Endodermal cell (in vitro differentiated cells): ENCODE measurements at regions not wholly inside any gene's neighbourhood (a gene's known extent, or its start where the extent isn't known, plus 50 kb on each side); places are given as distances from the start of the nearest gene placed in this dataset.

Source experiments
- DNase-seq: peaks from one replicate; pipeline ENCODE4 v3.0.0-alpha.2; 2017
- H3K27ac ChIP-seq: 2 replicates; pipeline ENCODE4 v1.5.1; 2013; ENCODE audit warnings: mild to moderate bottlenecking, low read depth, low read length, moderate library complexity
- H3K27me3 ChIP-seq: 2 replicates; pipeline ENCODE4 v1.6.1; 2013; ENCODE audit warnings: mild to moderate bottlenecking, low read length, moderate library complexity; ENCODE audit not compliant: insufficient read depth, control insufficient read depth, poor library complexity, severe bottlenecking
- H3K36me3 ChIP-seq: 2 replicates; pipeline ENCODE4 v1.7.0; 2013; ENCODE audit warnings: mild to moderate bottlenecking, low read length, moderate library complexity; ENCODE audit not compliant: control insufficient read depth, insufficient read depth
- H3K4me1 ChIP-seq: one replicate; pipeline ENCODE4 v1.7.0; 2013; ENCODE audit warnings: low read length; ENCODE audit not compliant: control insufficient read depth, insufficient read depth
- H3K4me3 ChIP-seq: 2 replicates; pipeline ENCODE4 v1.5.1; 2013; ENCODE audit warnings: mild to moderate bottlenecking, low read length, moderate library complexity
- H3K9ac ChIP-seq: 2 replicates; pipeline ENCODE4 v1.6.1; 2013; ENCODE audit warnings: mild to moderate bottlenecking, low read length, moderate library complexity; ENCODE audit not compliant: poor library complexity, severe bottlenecking; ENCODE audit errors: extremely low read depth
- H3K9me3 ChIP-seq: 2 replicates; pipeline ENCODE4 v1.6.1; 2013; ENCODE audit warnings: mild to moderate bottlenecking, low read length, moderate library complexity; ENCODE audit not compliant: control insufficient read depth
- H3K27ac Mint-ChIP-seq: 2 replicates; pipeline ENCODE4 v1.8.0; 2020; ENCODE audit warnings: mixed read lengths
- H3K27me3 Mint-ChIP-seq: 2 replicates; pipeline ENCODE4 v1.8.0; 2021; ENCODE audit warnings: mild to moderate bottlenecking, mixed read lengths; ENCODE audit not compliant: insufficient read depth
- H3K36me3 Mint-ChIP-seq: 2 replicates; pipeline ENCODE4 v1.8.0; 2020; ENCODE audit warnings: low read depth, mixed read lengths
- H3K4me1 Mint-ChIP-seq: 2 replicates; pipeline ENCODE4 v1.8.0; 2020; ENCODE audit warnings: mixed read lengths
- H3K4me3 Mint-ChIP-seq: 2 replicates; pipeline ENCODE4 v1.8.0; 2020; ENCODE audit warnings: mild to moderate bottlenecking, moderate library complexity, mixed read lengths
- H3K9me3 Mint-ChIP-seq: 2 replicates; pipeline ENCODE4 v1.8.0; 2020; ENCODE audit warnings: mild to moderate bottlenecking, mixed read lengths
- WGBS, 2 experiments: methylation state at CpG; one replicate each; pipeline versions ENCODE4 v1.1.5 to v1.1.7; 2013; ENCODE audit warnings: missing lambda C conversion rate in 2 of 2, mixed read lengths in 1 of 2; ENCODE audit not compliant: insufficient coverage in 1 of 2, insufficient read length in 1 of 2; 5-methylcytosine and 5-hydroxymethylcytosine counted together
- TF ChIP-seq, protein P1 (sequence below): fragments of 200-600 bp; sonication (generic); conservative IDR thresholded peaks from 2 replicates; pipeline ENCODE4 v1.5.0; 2021; ENCODE audit warnings: antibody characterized with exemption, mild to moderate bottlenecking

- 69 to 100% methylated on average over 1 to 5 of the region's 5 CpGs for WGBS, 2 experiments
- Mint-ChIP-seq H3K27ac (no peak overlapping the region), H3K36me3 (no peaks in the 10 kb centered on the region), H3K9me3 (no peaks in the 10 kb centered on the region), H3K27me3 (no peaks in the 10 kb centered on the region), H3K4me1 (peaks cover 34% of the 10 kb centered on the region), H3K4me3 (no peak overlapping the region)
- DNase-seq: peak; percentile 80
- TF ChIP-seq, protein P1, sequence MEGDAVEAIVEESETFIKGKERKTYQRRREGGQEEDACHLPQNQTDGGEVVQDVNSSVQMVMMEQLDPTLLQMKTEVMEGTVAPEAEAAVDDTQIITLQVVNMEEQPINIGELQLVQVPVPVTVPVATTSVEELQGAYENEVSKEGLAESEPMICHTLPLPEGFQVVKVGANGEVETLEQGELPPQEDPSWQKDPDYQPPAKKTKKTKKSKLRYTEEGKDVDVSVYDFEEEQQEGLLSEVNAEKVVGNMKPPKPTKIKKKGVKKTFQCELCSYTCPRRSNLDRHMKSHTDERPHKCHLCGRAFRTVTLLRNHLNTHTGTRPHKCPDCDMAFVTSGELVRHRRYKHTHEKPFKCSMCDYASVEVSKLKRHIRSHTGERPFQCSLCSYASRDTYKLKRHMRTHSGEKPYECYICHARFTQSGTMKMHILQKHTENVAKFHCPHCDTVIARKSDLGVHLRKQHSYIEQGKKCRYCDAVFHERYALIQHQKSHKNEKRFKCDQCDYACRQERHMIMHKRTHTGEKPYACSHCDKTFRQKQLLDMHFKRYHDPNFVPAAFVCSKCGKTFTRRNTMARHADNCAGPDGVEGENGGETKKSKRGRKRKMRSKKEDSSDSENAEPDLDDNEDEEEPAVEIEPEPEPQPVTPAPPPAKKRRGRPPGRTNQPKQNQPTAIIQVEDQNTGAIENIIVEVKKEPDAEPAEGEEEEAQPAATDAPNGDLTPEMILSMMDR: no peak
- no peak overlapping the region for H3K4me3 ChIP-seq
- H3K27ac ChIP-seq: no peak overlapping the region
- H3K4me1 ChIP-seq: peaks cover 13% of the 10 kb centered on the region
- H3K9ac ChIP-seq: no peak overlapping the region
- no peaks in the 10 kb centered on the region for H3K27me3 ChIP-seq
- no peaks in the 10 kb centered on the region for H3K36me3 ChIP-seq
- no peaks in the 10 kb centered on the region for H3K9me3 ChIP-seq
Observed at GRCh38 chr4:144374065-144374464, 233.5 kb upstream of the GYPA start.

DNA sequence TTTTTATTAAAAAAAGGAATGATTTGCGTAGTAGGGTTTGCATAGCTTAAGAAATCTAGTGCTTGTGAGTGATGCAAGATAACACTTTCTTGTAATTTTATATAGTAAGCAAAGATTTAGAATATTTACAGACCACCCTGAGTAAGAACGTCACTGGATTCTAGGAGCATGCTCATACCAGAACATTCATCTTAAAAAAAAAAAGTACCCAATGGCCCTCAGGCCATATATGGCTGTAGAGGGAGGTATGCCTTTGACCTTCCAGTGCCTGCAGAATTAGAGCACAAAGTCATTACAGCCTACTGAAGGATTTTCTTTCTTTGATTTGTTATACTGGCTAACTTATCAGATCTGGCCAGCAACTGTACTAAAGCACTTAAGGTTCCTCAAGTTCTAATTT, 236.3 kb upstream of the GYPA start:
- Mint-ChIP-seq H3K4me3 (no peak overlapping the region), H3K9me3 (no peaks in the 10 kb centered on the region), H3K27ac (no peak overlapping the region), H3K36me3 (no peaks in the 10 kb centered on the region), H3K4me1 (peaks cover 23% of the 10 kb centered on the region), H3K27me3 (no peaks in the 10 kb centered on the region)
- H3K27ac ChIP-seq: no peak overlapping the region
- H3K9me3 ChIP-seq: no peaks in the 10 kb centered on the region
- no peaks in the 10 kb centered on the region for H3K27me3 ChIP-seq
- no peak for DNase-seq
- peaks cover 4% of the 10 kb centered on the region for H3K4me1 ChIP-seq
- WGBS, 2 experiments: 86% methylated on average over 1 of the region's 2 CpGs; no CpG with 5 or more reads in 1 of the 2 experiments
- H3K36me3 ChIP-seq: no peaks in the 10 kb centered on the region
- TF ChIP-seq, protein P1: no peak
- no peak overlapping the region for H3K9ac ChIP-seq
- no peak overlapping the region for H3K4me3 ChIP-seq

DNA sequence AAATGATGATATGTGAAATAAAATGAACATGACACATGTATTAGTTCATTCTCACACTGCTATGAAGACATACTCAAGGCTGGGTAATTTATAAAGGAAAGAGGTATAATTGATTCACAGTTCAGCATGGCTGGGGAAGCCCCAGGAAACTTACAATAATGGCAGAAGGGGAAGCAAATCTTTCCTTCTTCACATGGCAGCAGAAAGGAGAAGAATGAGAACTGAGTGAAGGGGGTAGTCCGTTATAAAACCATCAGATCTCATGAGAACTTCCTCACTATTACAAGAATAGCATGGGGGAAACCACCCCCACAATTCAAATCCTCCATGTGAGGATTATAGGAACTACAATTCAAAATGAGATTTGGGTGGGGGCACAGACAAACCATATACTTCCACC, 243.9 kb upstream of the GYPA start:
- peaks cover 8% of the 10 kb centered on the region for H3K36me3 Mint-ChIP-seq
- Histone ChIP-seq H3K4me3 (no peak overlapping the region), H3K9ac (no peak overlapping the region), H3K27ac (no peak overlapping the region), H3K4me1 (no peaks in the 10 kb centered on the region), H3K27me3 (no peaks in the 10 kb centered on the region), H3K36me3 (no peaks in the 10 kb centered on the region), H3K9me3 (peaks cover 48% of the 10 kb centered on the region)
- WGBS, 2 experiments: no CpG with 5 or more reads among the region's 1 CpG
- no peak overlapping the region for H3K4me3 Mint-ChIP-seq
- no peaks in the 10 kb centered on the region for H3K27me3 Mint-ChIP-seq
- peaks cover 39% of the 10 kb centered on the region for H3K9me3 Mint-ChIP-seq
- H3K4me1 Mint-ChIP-seq: peaks cover 2% of the 10 kb centered on the region
- no peak overlapping the region for H3K27ac Mint-ChIP-seq
- TF ChIP-seq, protein P1: no peak
- DNase-seq: no peak
